Adrenal gland (tissue), 9 donors: ENCODE measurements at regions not wholly inside any gene's neighbourhood (a gene's known extent, or its start where the extent isn't known, plus 50 kb on each side); places are given as distances from the start of the nearest gene placed in this dataset.

Experiments
- DNase-seq, 7 donors: peaks; one replicate each; pipeline ENCODE4 v3.0.0-alpha.2; 2019 to 2020
- H3K27ac ChIP-seq, 5 donors: fragments of 200-600 bp; sonication (generic) in 4 of 5; 1 replicate in 3 of 5; 2 replicates in 2 of 5; pipeline versions ENCODE4 v1.5.1 to v1.8.0; 2016 to 2020; ENCODE audit warnings: mild to moderate bottlenecking in 1 of 5
- H3K27me3 ChIP-seq: fragments of 200-600 bp; 2 replicates; pipeline ENCODE4 v1.8.0; 2021
- H3K36me3 ChIP-seq, 2 donors: fragments of 200-600 bp; replicated peaks in 1 of 2; 1 replicate in 1 of 2; 2 replicates in 1 of 2; pipeline versions ENCODE4 v1.5.1 to v1.8.0; 2018 to 2022
- H3K4me1 ChIP-seq, 2 donors: fragments of 200-600 bp; replicated peaks in 1 of 2; 1 replicate in 1 of 2; 2 replicates in 1 of 2; pipeline versions ENCODE4 v1.5.1 to v1.8.0; 2018 to 2021
- H3K4me3 ChIP-seq, 4 donors: fragments of 200-600 bp; sonication (generic) in 3 of 4; one replicate each; pipeline ENCODE4 v1.5.1; 2016 to 2018
- H3K9me3 ChIP-seq, 3 donors: fragments of 200-600 bp; sonication (generic) in 1 of 3; replicated peaks in 1 of 3; 1 replicate in 2 of 3; 2 replicates in 1 of 3; pipeline versions ENCODE4 v1.5.1 to v1.8.0; 2016 to 2021
- CTCF ChIP-seq, 6 experiments: fragments of 450-650 bp in 4 of 6; fragments of 200-600 bp in 2 of 6; sonication (generic) in 1 of 6; IDR thresholded peaks; 1 replicate in 5 of 6; 2 replicates in 1 of 6; pipeline versions ENCODE4 v1.5.1 to v1.8.0; 2016 to 2021; ENCODE audit warnings: antibody characterized with exemption in 6 of 6, mild to moderate bottlenecking in 2 of 6, moderate library complexity in 1 of 6
- POLR2A ChIP-seq, 2 donors: fragments of 450-650 bp; IDR thresholded peaks; one replicate each; pipeline ENCODE4 v1.6.1; 2017; ENCODE audit warnings: antibody characterized with exemption in 2 of 2, mild to moderate bottlenecking in 2 of 2, moderate library complexity in 1 of 2
- WGBS, 4 donors: extraction: QIAGEN DNeasy Blood & Tissue Kit in 2 of 4; methylation state at CpG; one replicate each; pipeline versions ENCODE4 v1.1.5 to v1.1.7; 2013 to 2017; 5-methylcytosine and 5-hydroxymethylcytosine counted together
- intact Hi-C, 2 donors: fragments of 100-400 bp; cut with DNase I; formaldehyde crosslinking; loops; one replicate each; pipeline versions ENCODE4 v1.14.1 to v1.15.0; 2022 to 2023
- donor health status: healthy with polysubstance abuse.
- donor health status: Bipolar disorder and iron deficiency.
- donor health status: DM: yes; HTN: yes; CAD: no.
- donor health status: DM: no; HTN: no; CAD: no.
- donor health status: DM: no; HTN: no; CAD: no.

- Histone ChIP-seq H3K9me3 (no peaks in the 10 kb centered on the region), H3K36me3 (no peaks in the 10 kb centered on the region), H3K4me1 (no peaks in the 10 kb centered on the region), H3K4me3 (no peak overlapping the region), H3K27me3 (no peaks in the 10 kb centered on the region), H3K27ac (no peak overlapping the region)
- WGBS, 4 donors, result 67 to 88% (median 86%) methylated on average over 1 to 3 of the region's 3 CpGs
- no peak for TF ChIP-seq POLR2A (IDR thresholded peaks at IDR 0.05)
- TF ChIP-seq CTCF (IDR thresholded peaks at IDR 0.05), result no peak
- no peak for DNase-seq
- intact Hi-C loops, result no loop called here
These were observed 930.9 kb downstream of the ADGRL3 start for GRCh38 chr4:62131049-62131448.

- no peak for DNase-seq
- Histone ChIP-seq H3K9me3 (no peaks in the 10 kb centered on the region), H3K4me1 (no peaks in the 10 kb centered on the region), H3K27me3 (no peaks in the 10 kb centered on the region), H3K4me3 (no peak overlapping the region), H3K36me3 (no peaks in the 10 kb centered on the region), H3K27ac (no peak overlapping the region)
- no peak for TF ChIP-seq CTCF (IDR thresholded peaks at IDR 0.05)
- TF ChIP-seq POLR2A (IDR thresholded peaks at IDR 0.05), result no peak
- intact Hi-C loops, result no loop called here
These were observed 930.5 kb downstream of the ADGRL3 start for GRCh38 chr4:62130637-62131036.

- WGBS, 4 donors, result 72 to 87% (median 77%) methylated on average over 2 of the region's 2 CpGs
- Histone ChIP-seq H3K9me3 (no peaks in the 10 kb centered on the region), H3K4me1 (no peaks in the 10 kb centered on the region), H3K36me3 (no peaks in the 10 kb centered on the region), H3K27ac (no peak overlapping the region), H3K4me3 (no peak overlapping the region), H3K27me3 (no peaks in the 10 kb centered on the region)
- intact Hi-C loops, result no loop called here
- DNase-seq, result no peak
- no peak for TF ChIP-seq POLR2A (IDR thresholded peaks at IDR 0.05)
- no peak for TF ChIP-seq CTCF (IDR thresholded peaks at IDR 0.05)
These were observed 930.1 kb downstream of the ADGRL3 start for GRCh38 chr4:62130230-62130629.
